PFSK-1 (cell line): ENCODE measurements at regions not wholly inside any gene's neighbourhood (a gene's known extent, or its start where the extent isn't known, plus 50 kb on each side); places are given as distances from the start of the nearest gene placed in this dataset.

Experiments
- FOXP2 ChIP-seq: optimal IDR thresholded peaks from 2 replicates; pipeline ENCODE3; 2011; ENCODE audit warnings: borderline replicate concordance, control low read depth, inconsistent platforms; ENCODE audit not compliant: insufficient read depth; ENCODE audit errors: extremely low read length, extremely low read depth
- POLR2AphosphoS5 ChIP-seq: IDR thresholded peaks from 2 replicates; pipeline ENCODE4 v1.6.1; 2012; ENCODE audit warnings: low read depth, mild to moderate bottlenecking, control low read depth, low read length, moderate library complexity
- SIN3A ChIP-seq: IDR thresholded peaks from 2 replicates; pipeline ENCODE4 v1.6.1; 2012; ENCODE audit warnings: mild to moderate bottlenecking, low read length, moderate library complexity, borderline replicate concordance; ENCODE audit not compliant: insufficient read depth
- TAF1 ChIP-seq: IDR thresholded peaks from 2 replicates; pipeline ENCODE4 v1.6.1; 2012; ENCODE audit warnings: low read length, control low read depth, borderline replicate concordance; ENCODE audit not compliant: insufficient read depth
- TF ChIP-seq, protein P1 (sequence below), 2 experiments: IDR thresholded peaks; 2 replicates each; pipeline versions ENCODE4 v1.6.1 to v1.8.0; 2011 to 2012; ENCODE audit warnings: low read depth in 2 of 2, low read length in 2 of 2, control low read depth in 1 of 2, inconsistent platforms in 1 of 2, mild to moderate bottlenecking in 1 of 2, moderate library complexity in 1 of 2; ENCODE audit not compliant: insufficient read depth in 1 of 2

DNA sequence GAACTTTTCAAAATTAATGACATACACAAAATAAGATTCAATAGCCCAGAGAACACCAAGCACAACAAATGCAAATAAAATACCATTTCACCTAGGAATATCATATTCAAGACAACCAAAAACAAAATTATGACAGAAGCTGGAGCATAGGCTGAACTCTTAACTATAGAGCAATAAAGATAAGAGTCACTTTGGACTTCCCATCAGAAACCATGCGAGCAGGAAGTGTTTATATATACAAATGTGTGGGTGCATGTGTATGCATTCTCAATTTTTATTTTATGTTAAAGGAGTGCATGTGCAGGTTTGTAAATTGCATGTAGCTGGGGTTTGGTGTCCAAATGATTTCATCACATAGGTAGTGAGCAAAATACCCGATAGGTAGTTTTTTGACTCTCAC is 291.6 kb downstream of the ARAP2 start:
- TF ChIP-seq SIN3A (no peak), TAF1 (no peak), POLR2AphosphoS5 (no peak), FOXP2 (no peak)
- TF ChIP-seq, protein P1, sequence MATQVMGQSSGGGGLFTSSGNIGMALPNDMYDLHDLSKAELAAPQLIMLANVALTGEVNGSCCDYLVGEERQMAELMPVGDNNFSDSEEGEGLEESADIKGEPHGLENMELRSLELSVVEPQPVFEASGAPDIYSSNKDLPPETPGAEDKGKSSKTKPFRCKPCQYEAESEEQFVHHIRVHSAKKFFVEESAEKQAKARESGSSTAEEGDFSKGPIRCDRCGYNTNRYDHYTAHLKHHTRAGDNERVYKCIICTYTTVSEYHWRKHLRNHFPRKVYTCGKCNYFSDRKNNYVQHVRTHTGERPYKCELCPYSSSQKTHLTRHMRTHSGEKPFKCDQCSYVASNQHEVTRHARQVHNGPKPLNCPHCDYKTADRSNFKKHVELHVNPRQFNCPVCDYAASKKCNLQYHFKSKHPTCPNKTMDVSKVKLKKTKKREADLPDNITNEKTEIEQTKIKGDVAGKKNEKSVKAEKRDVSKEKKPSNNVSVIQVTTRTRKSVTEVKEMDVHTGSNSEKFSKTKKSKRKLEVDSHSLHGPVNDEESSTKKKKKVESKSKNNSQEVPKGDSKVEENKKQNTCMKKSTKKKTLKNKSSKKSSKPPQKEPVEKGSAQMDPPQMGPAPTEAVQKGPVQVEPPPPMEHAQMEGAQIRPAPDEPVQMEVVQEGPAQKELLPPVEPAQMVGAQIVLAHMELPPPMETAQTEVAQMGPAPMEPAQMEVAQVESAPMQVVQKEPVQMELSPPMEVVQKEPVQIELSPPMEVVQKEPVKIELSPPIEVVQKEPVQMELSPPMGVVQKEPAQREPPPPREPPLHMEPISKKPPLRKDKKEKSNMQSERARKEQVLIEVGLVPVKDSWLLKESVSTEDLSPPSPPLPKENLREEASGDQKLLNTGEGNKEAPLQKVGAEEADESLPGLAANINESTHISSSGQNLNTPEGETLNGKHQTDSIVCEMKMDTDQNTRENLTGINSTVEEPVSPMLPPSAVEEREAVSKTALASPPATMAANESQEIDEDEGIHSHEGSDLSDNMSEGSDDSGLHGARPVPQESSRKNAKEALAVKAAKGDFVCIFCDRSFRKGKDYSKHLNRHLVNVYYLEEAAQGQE (IDR thresholded peaks at IDR 0.05; ENCODE audit: insufficient read depth in 1 of 2, low read depth in 2 of 2, low read length in 2 of 2), result no peak

DNA sequence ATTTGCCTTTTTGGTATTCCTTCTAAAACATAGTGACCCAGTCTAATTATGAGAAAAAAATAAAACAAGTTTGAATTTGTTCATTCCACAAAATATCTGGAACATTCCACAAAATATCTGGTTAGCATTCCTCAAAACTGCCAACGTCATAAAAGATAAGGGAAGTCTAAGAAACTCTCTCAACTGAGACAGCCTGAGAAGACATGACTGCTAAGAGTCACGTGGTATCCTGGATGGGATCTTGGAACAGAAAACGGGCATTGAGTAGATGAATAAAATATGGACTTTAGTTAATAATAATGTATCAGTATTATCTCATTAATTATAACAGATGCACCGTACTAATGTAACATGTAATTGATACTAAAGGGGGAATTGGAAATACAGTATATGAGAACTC is 280.9 kb downstream of the ARAP2 start:
- TF ChIP-seq TAF1 (no peak), FOXP2 (no peak), POLR2AphosphoS5 (no peak), SIN3A (no peak)
- TF ChIP-seq, protein P1 (IDR thresholded peaks at IDR 0.05; ENCODE audit: insufficient read depth in 1 of 2, low read depth in 2 of 2, low read length in 2 of 2), result no peak

DNA sequence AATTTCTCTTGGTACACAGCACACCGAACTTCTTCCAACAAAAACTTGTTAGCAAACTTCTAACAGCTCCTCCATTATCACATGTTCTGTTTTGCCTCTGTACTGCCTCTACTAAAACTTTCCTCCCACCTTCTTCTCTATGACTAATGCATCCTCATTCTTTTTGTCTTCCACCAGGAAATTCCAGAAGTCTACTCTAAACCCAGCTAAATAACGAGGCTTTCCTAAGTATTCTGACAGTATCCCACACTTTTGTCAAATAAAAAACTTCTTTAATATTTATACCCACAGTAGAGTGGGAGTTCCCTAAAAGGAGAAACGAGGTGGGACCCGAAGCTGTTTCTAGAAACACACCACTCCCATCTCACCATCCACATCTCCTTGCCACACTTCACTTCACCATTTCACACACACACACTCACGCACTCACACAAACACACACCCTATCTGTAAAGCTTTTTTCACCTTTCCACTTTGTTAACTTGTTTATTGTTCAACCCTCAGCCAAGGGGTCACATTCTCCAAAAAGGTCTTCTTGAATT is 280.3 kb downstream of the ARAP2 start:
- TF ChIP-seq FOXP2 (no peak), TAF1 (no peak), SIN3A (no peak), POLR2AphosphoS5 (no peak)
- TF ChIP-seq, protein P1 (IDR thresholded peaks at IDR 0.05; ENCODE audit: insufficient read depth in 1 of 2, low read depth in 2 of 2, low read length in 2 of 2), result no peak

DNA sequence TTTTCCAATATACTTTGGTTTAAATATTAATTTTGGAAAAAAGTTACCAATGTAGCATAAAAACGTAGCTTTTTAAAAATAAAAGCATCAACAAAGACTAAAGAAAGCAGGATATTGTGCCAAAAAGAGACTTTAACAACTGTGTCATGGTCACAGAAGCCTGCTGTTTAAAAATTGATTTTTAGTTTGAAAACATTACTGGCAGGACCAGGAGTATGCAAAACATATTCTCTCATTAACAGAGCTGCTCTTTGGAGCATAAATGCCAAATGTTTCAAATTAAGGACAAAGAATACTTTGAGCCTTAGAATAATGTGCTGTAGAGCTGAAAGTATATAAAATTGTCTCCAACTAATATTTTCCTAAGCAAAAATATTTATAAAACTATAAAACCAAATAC is 279.0 kb downstream of the ARAP2 start:
- no peak for TF ChIP-seq SIN3A
- no peak for TF ChIP-seq FOXP2
- TF ChIP-seq, protein P1 (IDR thresholded peaks at IDR 0.05; ENCODE audit: insufficient read depth in 1 of 2, low read depth in 2 of 2, low read length in 2 of 2), result no peak
- TF ChIP-seq TAF1, result no peak
- no peak for TF ChIP-seq POLR2AphosphoS5

DNA sequence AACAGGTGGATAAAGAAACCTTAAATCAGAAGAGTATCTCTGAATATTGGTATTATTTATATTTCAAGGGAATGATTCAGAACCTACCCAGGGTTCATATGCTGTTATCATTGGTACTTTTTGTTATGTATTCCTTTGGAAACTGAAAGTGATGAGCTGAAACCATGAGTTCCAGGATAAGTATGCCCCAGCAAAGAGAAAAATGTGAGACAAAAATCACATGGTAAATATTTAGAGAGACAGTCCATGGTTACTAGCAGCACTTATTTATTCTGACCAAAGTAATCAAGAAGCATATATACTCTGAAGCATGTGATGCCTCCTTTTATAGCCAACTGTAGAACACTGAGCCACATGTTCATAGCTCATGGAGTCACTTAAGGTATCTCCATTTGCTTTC is 277.7 kb downstream of the ARAP2 start:
- no peak for TF ChIP-seq TAF1
- TF ChIP-seq SIN3A, result no peak
